Erythroblast (primary cell): ENCODE measurements at regions not wholly inside any gene's neighbourhood (a gene's known extent, or its start where the extent isn't known, plus 50 kb on each side); places are given as distances from the start of the nearest gene placed in this dataset.

Experiments
- GATA1 ChIP-seq: IDR thresholded peaks from 2 replicates; pipeline ENCODE4 v1.6.1; 2011; ENCODE audit warnings: low read depth, mild to moderate bottlenecking, control low read depth, low read length, moderate library complexity
- POLR2A ChIP-seq: IDR thresholded peaks from 2 replicates; pipeline ENCODE4 v1.6.1; 2011; ENCODE audit warnings: mild to moderate bottlenecking, low read length

GRCh38 chr21:17387030-17387617 lies 125.7 kb upstream of the CXADR start:
- TF ChIP-seq POLR2A (no peak), GATA1 (no peak)
